ENCODE measurements at regions not wholly inside any gene's neighbourhood (a gene's known extent, or its start where the extent isn't known, plus 50 kb on each side); places are given as distances from the start of the nearest gene placed in this dataset.

DNA sequence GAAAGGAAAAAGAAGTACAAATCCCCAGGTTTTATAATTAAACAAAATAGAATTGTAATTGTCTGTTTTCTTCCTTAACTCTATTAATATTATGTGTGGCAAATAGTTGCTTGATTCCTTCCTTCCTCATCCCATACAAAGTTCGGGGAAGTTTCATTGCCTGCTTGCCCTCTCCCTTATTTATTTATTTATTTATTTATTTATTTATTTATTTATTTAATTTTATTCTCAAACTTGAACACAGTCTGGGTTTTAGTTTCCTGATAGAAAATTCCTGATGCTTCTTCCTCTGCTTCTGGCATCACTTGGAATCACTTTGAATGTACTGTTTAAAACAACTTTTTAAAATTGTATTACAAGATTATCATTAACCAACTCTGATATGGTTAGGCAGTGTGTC, 145.8 kb upstream of the SOX5 start:
- peaks cover 27% of the 10 kb centered on the region for H3K36me3 ChIP-seq (replicated peaks; ENCODE audit: low read depth, low read length)
- no peaks in the 10 kb centered on the region for H3K9me3 ChIP-seq (ENCODE audit: insufficient read depth, low read length)
- H3K79me2 ChIP-seq (ENCODE audit: low read length) = peaks cover 1% of the 10 kb centered on the region; the same call in 1 of the 2 replicates
- TF ChIP-seq, protein P1, sequence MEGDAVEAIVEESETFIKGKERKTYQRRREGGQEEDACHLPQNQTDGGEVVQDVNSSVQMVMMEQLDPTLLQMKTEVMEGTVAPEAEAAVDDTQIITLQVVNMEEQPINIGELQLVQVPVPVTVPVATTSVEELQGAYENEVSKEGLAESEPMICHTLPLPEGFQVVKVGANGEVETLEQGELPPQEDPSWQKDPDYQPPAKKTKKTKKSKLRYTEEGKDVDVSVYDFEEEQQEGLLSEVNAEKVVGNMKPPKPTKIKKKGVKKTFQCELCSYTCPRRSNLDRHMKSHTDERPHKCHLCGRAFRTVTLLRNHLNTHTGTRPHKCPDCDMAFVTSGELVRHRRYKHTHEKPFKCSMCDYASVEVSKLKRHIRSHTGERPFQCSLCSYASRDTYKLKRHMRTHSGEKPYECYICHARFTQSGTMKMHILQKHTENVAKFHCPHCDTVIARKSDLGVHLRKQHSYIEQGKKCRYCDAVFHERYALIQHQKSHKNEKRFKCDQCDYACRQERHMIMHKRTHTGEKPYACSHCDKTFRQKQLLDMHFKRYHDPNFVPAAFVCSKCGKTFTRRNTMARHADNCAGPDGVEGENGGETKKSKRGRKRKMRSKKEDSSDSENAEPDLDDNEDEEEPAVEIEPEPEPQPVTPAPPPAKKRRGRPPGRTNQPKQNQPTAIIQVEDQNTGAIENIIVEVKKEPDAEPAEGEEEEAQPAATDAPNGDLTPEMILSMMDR (IDR thresholded peaks at IDR 0.05; ENCODE audit: low read depth, low read length) = no peak
- no peak for TF ChIP-seq EZH2phosphoT487 (IDR thresholded peaks at IDR 0.05; ENCODE audit: low read depth)
- H3K9ac ChIP-seq (ENCODE audit: low read length) = no peak overlapping the region
- H2AFZ ChIP-seq (ENCODE audit: low read depth, low read length) = no peak overlapping the region
- no peaks in the 10 kb centered on the region for H3K27me3 ChIP-seq (ENCODE audit: low read depth, low read length)
- peaks cover 17% of the 10 kb centered on the region; the same call in 1 of the 2 replicates for H4K20me1 ChIP-seq (ENCODE audit: insufficient read depth, low read length)
- peaks cover 12% of the 10 kb centered on the region for H3K4me1 ChIP-seq (ENCODE audit: low read length)
- H3K27ac ChIP-seq (ENCODE audit: low read length) = no peak overlapping the region
- no peak overlapping the region for H3K4me3 ChIP-seq (ENCODE audit: low read length)
- no peak overlapping the region for H3K4me2 ChIP-seq (ENCODE audit: low read length)

DNA sequence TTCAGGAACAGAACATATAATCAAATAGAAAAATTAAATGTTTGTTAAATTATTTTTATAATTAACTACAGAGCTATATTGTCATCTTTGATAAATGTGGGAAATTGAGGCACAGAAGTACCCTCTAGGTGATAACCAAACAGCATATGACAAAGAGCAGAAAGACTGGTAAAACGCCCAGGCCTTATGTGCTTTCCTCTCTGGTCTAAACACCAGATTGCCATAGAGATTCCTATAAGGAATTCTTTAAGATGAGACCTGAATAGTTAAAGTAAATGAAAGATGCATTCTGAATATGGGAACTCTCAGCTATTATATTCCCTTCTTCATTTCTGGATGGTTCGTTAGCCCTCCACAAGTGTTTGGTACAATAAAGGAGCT, 140.0 kb upstream of the SOX5 start:
- H3K4me2 ChIP-seq (ENCODE audit: low read length) = no peak overlapping the region
- TF ChIP-seq, protein P1 (IDR thresholded peaks at IDR 0.05; ENCODE audit: low read depth, low read length) = no peak
- TF ChIP-seq EZH2phosphoT487 (IDR thresholded peaks at IDR 0.05; ENCODE audit: low read depth) = no peak
- H3K9me3 ChIP-seq (ENCODE audit: insufficient read depth, low read length) = no peaks in the 10 kb centered on the region
- no peaks in the 10 kb centered on the region for H3K27me3 ChIP-seq (ENCODE audit: low read depth, low read length)
- no peak overlapping the region for H3K9ac ChIP-seq (ENCODE audit: low read length)
- no peak overlapping the region for H3K27ac ChIP-seq (ENCODE audit: low read length)
- H4K20me1 ChIP-seq (ENCODE audit: insufficient read depth, low read length) = peaks cover 42% of the 10 kb centered on the region
- peaks cover 4% of the 10 kb centered on the region; the same call in 1 of the 2 replicates for H3K79me2 ChIP-seq (ENCODE audit: low read length)
- no peak overlapping the region for H2AFZ ChIP-seq (ENCODE audit: low read depth, low read length)
- H3K4me3 ChIP-seq (ENCODE audit: low read length) = no peak overlapping the region
- H3K4me1 ChIP-seq (ENCODE audit: low read length) = peaks cover 15% of the 10 kb centered on the region
- H3K36me3 ChIP-seq (replicated peaks; ENCODE audit: low read depth, low read length) = peaks cover 2% of the 10 kb centered on the region

DNA sequence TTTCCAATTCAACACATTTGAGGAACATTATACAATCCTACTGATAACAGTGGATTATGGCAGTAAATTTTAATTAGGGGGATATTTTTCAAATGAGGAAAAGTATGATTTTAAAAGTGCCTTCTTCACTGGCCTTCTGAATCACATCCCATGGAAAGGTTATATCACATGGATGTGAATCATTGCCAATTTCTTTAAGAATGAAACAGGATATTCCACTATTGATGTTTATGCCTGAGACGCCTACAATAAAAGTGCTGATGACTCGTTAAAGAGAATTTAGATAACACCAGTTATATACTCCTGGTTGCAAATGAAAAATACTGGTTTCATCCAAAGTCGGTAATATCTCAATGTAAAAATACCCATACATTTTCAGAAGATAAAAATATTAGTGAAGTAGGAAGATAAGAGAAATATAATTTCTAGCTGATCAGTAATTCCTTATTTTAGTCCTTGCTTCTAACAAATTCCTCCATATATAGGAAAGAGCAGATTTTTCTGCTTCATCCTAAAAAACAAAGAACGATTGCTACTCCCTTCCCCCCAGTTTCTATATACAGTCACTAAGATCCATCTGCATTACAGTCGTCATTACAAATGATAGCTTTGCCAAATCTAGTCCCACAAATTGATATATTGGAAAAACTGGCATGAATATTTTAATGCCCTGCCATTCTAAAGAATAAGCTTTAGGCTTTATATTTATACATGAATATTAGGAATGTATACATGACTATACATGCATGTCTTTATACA, 139.5 kb upstream of the SOX5 start:
- no peak overlapping the region for H2AFZ ChIP-seq (ENCODE audit: low read depth, low read length)
- no peak for TF ChIP-seq EZH2phosphoT487 (IDR thresholded peaks at IDR 0.05; ENCODE audit: low read depth)
- TF ChIP-seq, protein P1 (IDR thresholded peaks at IDR 0.05; ENCODE audit: low read depth, low read length) = no peak

DNA sequence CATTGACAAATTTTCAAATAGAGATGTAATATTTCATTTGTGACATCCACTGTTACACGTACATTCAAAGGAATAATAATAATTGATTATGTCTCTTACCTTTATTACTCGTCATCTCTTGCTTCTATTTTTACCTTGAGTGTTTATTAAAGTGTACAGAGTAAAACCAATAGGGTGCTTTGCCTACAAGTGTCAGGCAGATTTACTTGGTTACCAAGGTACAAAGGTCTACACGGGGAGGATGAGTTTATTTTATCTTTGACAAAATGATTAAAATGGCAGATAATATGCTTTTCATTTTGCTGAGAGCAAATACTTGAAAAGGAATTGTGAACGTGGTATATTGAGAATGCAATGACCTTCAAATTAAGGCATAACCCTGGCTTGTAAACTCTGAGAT, 137.8 kb upstream of the SOX5 start:
- Histone ChIP-seq H2AFZ (ENCODE audit: low read depth, low read length) (no peak overlapping the region), H3K4me2 (ENCODE audit: low read length) (no peak overlapping the region), H3K36me3 (replicated peaks; ENCODE audit: low read depth, low read length) (peaks cover 6% of the 10 kb centered on the region), H4K20me1 (ENCODE audit: insufficient read depth, low read length) (peaks cover 58% of the 10 kb centered on the region), H3K27me3 (ENCODE audit: low read depth, low read length) (no peaks in the 10 kb centered on the region), H3K9ac (ENCODE audit: low read length) (no peak overlapping the region), H3K79me2 (ENCODE audit: low read length) (peaks cover 17% of the 10 kb centered on the region), H3K4me1 (ENCODE audit: low read length) (peaks cover 29% of the 10 kb centered on the region), H3K4me3 (ENCODE audit: low read length) (no peak overlapping the region), H3K9me3 (ENCODE audit: insufficient read depth, low read length) (no peaks in the 10 kb centered on the region), H3K27ac (ENCODE audit: low read length) (no peak overlapping the region)
- TF ChIP-seq, protein P1 (IDR thresholded peaks at IDR 0.05; ENCODE audit: low read depth, low read length) = no peak
- TF ChIP-seq EZH2phosphoT487 (IDR thresholded peaks at IDR 0.05; ENCODE audit: low read depth) = no peak

More for the DNA sequence above, 139.5 kb upstream of the SOX5 start:
- no peak overlapping the region for H3K4me3 ChIP-seq (ENCODE audit: low read length)
- H3K79me2 ChIP-seq (ENCODE audit: low read length) = peaks cover 7% of the 10 kb centered on the region
- no peaks in the 10 kb centered on the region for H3K9me3 ChIP-seq (ENCODE audit: insufficient read depth, low read length)
- H3K4me1 ChIP-seq (ENCODE audit: low read length) = peaks cover 21% of the 10 kb centered on the region
- peaks cover 2% of the 10 kb centered on the region for H3K36me3 ChIP-seq (replicated peaks; ENCODE audit: low read depth, low read length)
- H3K27ac ChIP-seq (ENCODE audit: low read length) = no peak overlapping the region
- no peaks in the 10 kb centered on the region for H3K27me3 ChIP-seq (ENCODE audit: low read depth, low read length)
- H3K4me2 ChIP-seq (ENCODE audit: low read length) = no peak overlapping the region
- H4K20me1 ChIP-seq (ENCODE audit: insufficient read depth, low read length) = peaks cover 47% of the 10 kb centered on the region
- H3K9ac ChIP-seq (ENCODE audit: low read length) = no peak overlapping the region

All from OCI-LY3 (cell line).